Prostate gland (tissue), 2 donors: ENCODE measurements at regions not wholly inside any gene's neighbourhood (a gene's known extent, or its start where the extent isn't known, plus 50 kb on each side); places are given as distances from the start of the nearest gene placed in this dataset.

Source experiments
- POLR2A ChIP-seq: fragments of 450-650 bp; IDR thresholded peaks from one replicate; pipeline ENCODE4 v1.6.1; 2016; ENCODE audit warnings: antibody characterized with exemption, mild to moderate bottlenecking
- POLR2AphosphoS5 ChIP-seq: sonication (generic); formaldehyde crosslinking; IDR thresholded peaks from one replicate; pipeline ENCODE4 v1.6.1; 2017; ENCODE audit warnings: antibody characterized with exemption
- TF ChIP-seq, protein P1 (sequence below), 4 experiments: fragments of 200-600 bp in 2 of 4; fragments of 450-650 bp in 2 of 4; sonication (generic) in 2 of 4; IDR thresholded peaks; 1 replicate in 3 of 4; 2 replicates in 1 of 4; pipeline ENCODE4 v1.5.1; 2016 to 2019; ENCODE audit warnings: antibody characterized with exemption in 4 of 4, mild to moderate bottlenecking in 2 of 4, moderate library complexity in 2 of 4

DNA sequence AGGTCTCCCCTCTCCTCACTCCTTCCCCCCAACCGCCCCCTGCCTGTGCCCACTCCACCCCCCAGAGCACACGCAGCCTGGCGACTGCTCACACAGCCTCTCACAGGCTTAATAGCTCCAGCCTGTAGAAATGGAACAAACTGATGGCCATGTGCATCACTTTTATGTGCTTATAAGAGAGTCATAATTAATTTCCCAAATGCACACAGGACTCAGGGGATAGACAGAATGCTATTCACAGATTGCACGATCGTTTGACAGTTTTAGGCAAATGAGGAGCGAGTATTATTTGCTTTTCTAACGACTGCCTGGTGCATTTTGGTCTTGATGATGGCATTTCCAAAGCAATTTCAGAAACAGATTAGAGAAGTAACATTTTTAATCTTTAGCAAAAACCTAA is 97.7 kb upstream of the VSTM2B start:
- TF ChIP-seq, protein P1, sequence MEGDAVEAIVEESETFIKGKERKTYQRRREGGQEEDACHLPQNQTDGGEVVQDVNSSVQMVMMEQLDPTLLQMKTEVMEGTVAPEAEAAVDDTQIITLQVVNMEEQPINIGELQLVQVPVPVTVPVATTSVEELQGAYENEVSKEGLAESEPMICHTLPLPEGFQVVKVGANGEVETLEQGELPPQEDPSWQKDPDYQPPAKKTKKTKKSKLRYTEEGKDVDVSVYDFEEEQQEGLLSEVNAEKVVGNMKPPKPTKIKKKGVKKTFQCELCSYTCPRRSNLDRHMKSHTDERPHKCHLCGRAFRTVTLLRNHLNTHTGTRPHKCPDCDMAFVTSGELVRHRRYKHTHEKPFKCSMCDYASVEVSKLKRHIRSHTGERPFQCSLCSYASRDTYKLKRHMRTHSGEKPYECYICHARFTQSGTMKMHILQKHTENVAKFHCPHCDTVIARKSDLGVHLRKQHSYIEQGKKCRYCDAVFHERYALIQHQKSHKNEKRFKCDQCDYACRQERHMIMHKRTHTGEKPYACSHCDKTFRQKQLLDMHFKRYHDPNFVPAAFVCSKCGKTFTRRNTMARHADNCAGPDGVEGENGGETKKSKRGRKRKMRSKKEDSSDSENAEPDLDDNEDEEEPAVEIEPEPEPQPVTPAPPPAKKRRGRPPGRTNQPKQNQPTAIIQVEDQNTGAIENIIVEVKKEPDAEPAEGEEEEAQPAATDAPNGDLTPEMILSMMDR (IDR thresholded peaks at IDR 0.05) = no peak
- no peak for TF ChIP-seq POLR2A
- TF ChIP-seq POLR2AphosphoS5 = no peak
